ENCODE measurements at regions not wholly inside any gene's neighbourhood (a gene's known extent, or its start where the extent isn't known, plus 50 kb on each side); places are given as distances from the start of the nearest gene placed in this dataset.
A peak's percentile ranks its signal among the peaks of the same experiment; 100 is the strongest.

DNA sequence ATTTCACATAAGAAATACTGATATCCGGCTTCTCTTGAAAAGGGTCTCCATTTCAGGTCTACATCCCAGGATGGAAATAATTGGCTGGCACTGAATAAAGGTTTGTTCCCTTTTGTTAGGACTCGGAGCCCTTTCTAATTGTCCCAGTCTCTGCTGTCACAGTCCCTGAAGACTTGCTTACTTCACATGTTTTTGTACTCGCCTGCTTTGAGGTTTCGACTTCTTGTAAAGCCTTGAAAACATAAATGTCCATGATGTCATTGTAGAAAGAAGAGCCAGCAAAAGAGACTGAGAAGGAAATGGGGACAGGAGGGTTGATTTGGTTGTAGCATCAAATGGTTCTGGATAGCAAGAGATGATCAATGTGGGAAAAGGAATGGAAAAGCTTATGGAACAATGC lies 963.4 kb upstream of the SEMA6D start:
- Mint-ChIP-seq H3K9me3 (peaks cover 26% of the 10 kb centered on the region), H3K4me3 (no peak overlapping the region), H3K27ac (no peak overlapping the region), H3K4me1 (no peaks in the 10 kb centered on the region), H3K27me3 (ENCODE audit: low read depth, poor library complexity) (no peaks in the 10 kb centered on the region), H3K36me3 (ENCODE audit: low read depth) (peaks cover 9% of the 10 kb centered on the region)
- TF ChIP-seq, protein P1, sequence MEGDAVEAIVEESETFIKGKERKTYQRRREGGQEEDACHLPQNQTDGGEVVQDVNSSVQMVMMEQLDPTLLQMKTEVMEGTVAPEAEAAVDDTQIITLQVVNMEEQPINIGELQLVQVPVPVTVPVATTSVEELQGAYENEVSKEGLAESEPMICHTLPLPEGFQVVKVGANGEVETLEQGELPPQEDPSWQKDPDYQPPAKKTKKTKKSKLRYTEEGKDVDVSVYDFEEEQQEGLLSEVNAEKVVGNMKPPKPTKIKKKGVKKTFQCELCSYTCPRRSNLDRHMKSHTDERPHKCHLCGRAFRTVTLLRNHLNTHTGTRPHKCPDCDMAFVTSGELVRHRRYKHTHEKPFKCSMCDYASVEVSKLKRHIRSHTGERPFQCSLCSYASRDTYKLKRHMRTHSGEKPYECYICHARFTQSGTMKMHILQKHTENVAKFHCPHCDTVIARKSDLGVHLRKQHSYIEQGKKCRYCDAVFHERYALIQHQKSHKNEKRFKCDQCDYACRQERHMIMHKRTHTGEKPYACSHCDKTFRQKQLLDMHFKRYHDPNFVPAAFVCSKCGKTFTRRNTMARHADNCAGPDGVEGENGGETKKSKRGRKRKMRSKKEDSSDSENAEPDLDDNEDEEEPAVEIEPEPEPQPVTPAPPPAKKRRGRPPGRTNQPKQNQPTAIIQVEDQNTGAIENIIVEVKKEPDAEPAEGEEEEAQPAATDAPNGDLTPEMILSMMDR (IDR thresholded peaks at IDR 0.05) = no peak
- no peak for DNase-seq

GRCh38 chr15:46763091-46763490 lies 954.2 kb upstream of the SEMA6D start:
- TF ChIP-seq, protein P1 (IDR thresholded peaks at IDR 0.05) = no peak
- Mint-ChIP-seq H3K4me3 (no peak overlapping the region), H3K27ac (no peak overlapping the region), H3K4me1 (peaks cover 6% of the 10 kb centered on the region), H3K36me3 (ENCODE audit: low read depth) (peaks cover 13% of the 10 kb centered on the region), H3K27me3 (ENCODE audit: low read depth, poor library complexity) (no peaks in the 10 kb centered on the region), H3K9me3 (peaks cover 26% of the 10 kb centered on the region)
- no peak for DNase-seq

GRCh38 chr15:46764851-46765250 lies 952.5 kb upstream of the SEMA6D start:
- Mint-ChIP-seq H3K36me3 (ENCODE audit: low read depth) (peaks cover 23% of the 10 kb centered on the region), H3K4me3 (no peak overlapping the region), H3K27me3 (ENCODE audit: low read depth, poor library complexity) (no peaks in the 10 kb centered on the region), H3K27ac (no peak overlapping the region), H3K4me1 (peaks cover 6% of the 10 kb centered on the region), H3K9me3 (peaks cover 43% of the 10 kb centered on the region)
- DNase-seq = no peak
- TF ChIP-seq, protein P1 (IDR thresholded peaks at IDR 0.05) = no peak

DNA sequence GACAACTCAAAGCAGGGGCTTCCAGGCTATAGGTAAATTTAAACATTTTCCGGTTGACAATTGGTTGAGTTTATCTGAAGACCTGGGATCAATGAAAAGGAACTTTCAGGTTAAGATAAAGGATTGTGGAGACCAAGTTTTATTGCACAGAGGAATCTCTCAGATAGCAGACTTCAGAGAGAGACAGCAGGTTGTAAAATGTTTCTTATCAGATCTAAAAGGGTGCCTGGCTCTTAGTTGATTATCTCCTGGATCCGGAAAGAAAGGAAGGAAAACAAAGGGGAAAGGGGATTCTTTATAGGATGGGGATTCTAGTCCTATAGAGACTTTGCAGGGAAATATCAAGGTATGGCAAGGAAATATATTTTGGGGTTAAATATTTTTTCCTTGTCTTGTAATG lies 951.3 kb upstream of the SEMA6D start:
- Mint-ChIP-seq H3K36me3 (ENCODE audit: low read depth) (peaks cover 23% of the 10 kb centered on the region), H3K9me3 (peaks cover 46% of the 10 kb centered on the region), H3K27ac (peak overlapping the region; percentile 24), H3K27me3 (ENCODE audit: low read depth, poor library complexity) (no peaks in the 10 kb centered on the region), H3K4me3 (no peak overlapping the region), H3K4me1 (peaks cover 6% of the 10 kb centered on the region)
- DNase-seq = no peak
- TF ChIP-seq, protein P1 (IDR thresholded peaks at IDR 0.05) = no peak

DNA sequence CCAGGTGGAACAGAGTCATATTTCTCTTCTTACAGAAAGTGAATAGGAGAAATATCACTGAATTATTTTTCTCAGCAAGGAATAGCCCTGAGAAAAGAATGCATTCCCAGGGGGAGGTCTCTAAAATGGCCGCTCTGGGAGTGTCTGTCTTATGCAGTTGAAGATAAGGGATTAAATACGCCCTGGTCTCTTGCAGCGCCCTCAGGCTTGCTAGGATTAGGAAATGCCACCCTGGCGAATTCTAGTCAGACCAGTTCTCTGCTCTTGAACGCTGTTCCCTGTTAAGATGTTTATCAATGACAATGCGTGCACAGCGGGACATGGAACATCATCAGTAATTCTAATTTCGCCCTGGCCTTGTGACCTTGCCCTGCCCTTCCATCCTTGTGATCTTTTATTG lies 949.0 kb upstream of the SEMA6D start:
- H3K4me3 Mint-ChIP-seq = no peak overlapping the region
- H3K9me3 Mint-ChIP-seq = peaks cover 53% of the 10 kb centered on the region
- H3K36me3 Mint-ChIP-seq (ENCODE audit: low read depth) = peaks cover 23% of the 10 kb centered on the region
- no peaks in the 10 kb centered on the region for H3K27me3 Mint-ChIP-seq (ENCODE audit: low read depth, poor library complexity)
- H3K27ac Mint-ChIP-seq = no peak overlapping the region
- TF ChIP-seq, protein P1 (IDR thresholded peaks at IDR 0.05) = no peak
- DNase-seq = no peak
- peaks cover 6% of the 10 kb centered on the region for H3K4me1 Mint-ChIP-seq

DNA sequence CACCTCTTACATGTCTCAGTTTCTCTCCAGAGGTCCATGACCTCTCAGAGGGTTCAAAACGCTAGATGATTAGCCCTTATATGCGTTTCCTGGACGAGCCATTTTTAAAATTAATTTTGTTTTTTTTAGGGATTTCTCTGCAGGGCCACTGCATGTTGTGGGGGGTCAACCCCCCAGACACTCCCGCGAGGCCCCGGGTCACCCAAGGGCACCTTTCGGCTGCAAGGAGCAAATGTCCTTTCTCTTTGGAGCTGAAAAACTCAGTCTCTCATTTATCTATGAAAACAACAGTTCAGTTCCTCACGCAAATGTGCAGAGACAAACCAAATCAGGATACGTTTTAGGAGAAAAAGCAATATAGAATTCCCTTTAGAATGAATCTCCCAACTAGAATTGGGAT lies 944.3 kb upstream of the SEMA6D start:
- H3K4me3 Mint-ChIP-seq = no peak overlapping the region
- no peak overlapping the region for H3K27ac Mint-ChIP-seq
- no peaks in the 10 kb centered on the region for H3K4me1 Mint-ChIP-seq
- peaks cover 32% of the 10 kb centered on the region for H3K9me3 Mint-ChIP-seq
- TF ChIP-seq, protein P1 (IDR thresholded peaks at IDR 0.05) = no peak
- no peaks in the 10 kb centered on the region for H3K27me3 Mint-ChIP-seq (ENCODE audit: low read depth, poor library complexity)
- peaks cover 11% of the 10 kb centered on the region for H3K36me3 Mint-ChIP-seq (ENCODE audit: low read depth)
- no peak for DNase-seq

Measured in nephron progenitor cell (in vitro differentiated cells).